ELR (cell line): ENCODE measurements at regions not wholly inside any gene's neighbourhood (a gene's known extent, or its start where the extent isn't known, plus 50 kb on each side); places are given as distances from the start of the nearest gene placed in this dataset.
"Not testable (repeated sequence)": the region's sequence is repeated elsewhere in the genome, so short reads cannot be mapped to it uniquely, and the experiment has no call there.

Experiments used
- DNase-seq: peaks from one replicate; pipeline ENCODE4 v3.0.0-alpha.2; 2015; ENCODE audit warnings: low read depth

DNA sequence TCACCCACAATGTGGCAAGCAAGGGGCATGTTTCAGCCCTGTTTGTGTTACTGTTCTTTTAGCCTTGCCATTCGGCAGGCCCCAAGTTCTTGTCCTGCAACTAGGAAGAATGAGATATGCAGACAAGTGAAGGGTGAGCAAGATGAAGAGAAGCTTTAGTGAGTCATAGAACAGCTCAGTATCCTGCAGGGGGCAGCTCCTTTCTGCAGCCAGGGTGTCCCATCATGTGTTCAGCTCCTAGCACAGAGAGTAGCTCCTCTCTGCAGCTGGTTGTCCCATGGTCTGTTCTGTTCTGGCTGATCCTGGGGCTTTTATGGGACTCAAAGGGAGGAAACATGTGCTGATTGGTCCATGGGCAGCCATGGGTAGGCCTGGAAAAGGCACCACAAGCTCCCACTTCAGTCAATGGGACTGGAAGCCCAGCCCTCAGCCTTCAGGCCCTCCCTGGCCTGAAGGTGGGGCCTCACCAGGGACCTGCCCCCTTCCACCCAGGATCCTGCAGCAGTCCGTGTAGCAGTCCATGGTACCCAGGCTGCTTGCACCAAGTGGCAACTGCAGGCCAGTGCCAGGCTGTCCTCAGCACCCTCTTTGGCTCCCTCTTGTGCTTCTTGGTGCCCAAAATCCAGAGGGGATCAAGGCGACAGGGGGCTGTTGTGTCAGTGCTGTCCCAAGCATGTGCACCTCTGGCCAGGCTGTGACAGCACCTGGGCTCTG is 326.4 kb downstream of the NR4A2 start:
- no peak for DNase-seq

DNA sequence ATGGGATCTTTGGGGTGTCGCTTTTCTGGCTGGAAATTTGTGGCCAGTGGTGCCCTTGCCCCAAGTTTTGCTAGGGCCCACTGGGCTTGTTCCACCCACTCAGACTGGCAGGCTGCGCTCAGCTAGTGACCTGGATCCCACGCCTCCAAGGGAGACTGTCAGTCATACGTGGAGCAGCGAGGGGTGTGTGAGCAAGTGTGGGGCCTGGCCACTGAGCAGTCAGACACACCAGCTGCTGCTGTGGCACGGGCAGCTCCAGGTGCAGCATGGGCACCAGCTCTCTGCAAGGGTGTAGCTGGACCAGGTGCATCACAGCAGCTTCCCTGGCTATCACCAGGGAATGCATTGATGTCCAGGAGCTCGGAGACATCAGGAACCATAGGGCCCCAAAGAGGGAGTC is 327.0 kb downstream of the NR4A2 start:
- no peak for DNase-seq

DNA sequence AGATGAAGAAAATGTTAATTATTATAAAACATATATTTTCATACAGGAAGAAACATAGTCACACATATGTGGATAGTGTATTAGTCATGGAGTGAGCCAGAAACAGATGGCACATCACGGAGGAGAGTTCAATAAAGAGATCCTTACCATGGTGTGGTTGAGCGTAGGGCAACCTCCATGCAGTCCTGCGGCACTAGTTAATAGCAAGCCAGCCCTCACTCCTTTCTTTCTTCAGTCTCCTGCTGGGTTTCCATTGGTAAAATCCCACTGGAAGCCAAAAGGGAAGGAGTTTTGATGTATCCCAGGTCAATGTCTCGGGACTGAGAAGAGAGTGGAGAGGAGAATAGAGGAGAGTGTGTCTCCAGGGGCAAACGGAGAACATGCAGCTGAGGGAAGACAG is 328.1 kb downstream of the NR4A2 start:
- DNase-seq, result no peak

DNA sequence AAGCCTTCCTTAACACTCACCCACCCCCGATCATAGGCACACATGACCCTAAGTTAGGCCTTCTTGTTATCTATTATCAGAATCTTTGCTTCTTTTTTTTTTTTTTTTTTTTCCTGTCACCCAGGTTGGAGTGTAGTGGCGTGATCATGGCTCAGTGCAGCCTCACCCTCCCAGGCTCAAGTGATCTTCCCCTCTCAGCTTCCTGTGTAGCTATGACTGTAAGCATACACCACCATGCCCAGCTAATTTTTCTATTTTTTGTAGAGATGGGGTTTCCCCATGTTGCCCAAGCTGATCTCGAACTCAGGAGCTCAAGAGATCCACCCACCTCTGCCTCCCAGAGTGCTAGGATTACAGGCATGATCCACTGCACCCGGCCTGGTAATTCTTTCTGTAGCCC is 328.7 kb downstream of the NR4A2 start:
- no peak for DNase-seq

DNA sequence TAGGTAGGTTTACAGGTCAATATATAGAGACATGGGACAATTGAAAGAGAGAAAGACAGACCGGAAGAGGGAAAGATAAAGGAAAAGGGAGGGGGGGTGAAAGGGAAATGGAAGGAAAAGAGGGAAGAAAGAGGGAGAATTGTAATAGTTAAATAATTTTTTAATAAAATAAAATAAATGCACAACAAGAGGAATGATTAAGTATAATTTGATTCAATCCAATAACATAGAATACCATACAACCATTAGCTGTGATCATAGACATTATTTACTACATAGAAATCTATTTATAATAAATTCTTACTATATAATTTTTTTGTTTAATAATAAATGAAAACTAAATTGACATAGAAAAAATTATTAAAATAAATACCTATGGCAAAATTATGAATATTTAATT is 330.7 kb downstream of the NR4A2 start:
- DNase-seq, result no peak

DNA sequence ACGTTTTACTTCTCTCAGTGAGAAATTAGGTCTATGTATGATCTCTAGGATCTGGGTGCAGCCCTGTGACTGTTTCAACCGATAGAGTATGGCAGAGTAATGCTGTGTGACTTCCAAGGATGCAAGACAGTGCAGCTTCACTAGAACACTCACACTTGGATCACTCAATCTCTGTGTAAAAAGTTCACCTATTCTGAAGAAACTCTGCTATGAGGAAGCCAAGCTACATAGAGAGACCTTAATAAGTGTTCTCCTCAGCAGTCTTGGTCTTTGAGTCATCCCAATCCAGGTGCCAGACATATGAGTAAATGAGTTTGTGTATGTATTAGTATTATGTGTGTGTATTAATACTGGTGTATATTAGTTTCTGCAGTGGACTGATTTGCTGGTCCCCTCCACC is 335.0 kb downstream of the NR4A2 start:
- no peak for DNase-seq

DNA sequence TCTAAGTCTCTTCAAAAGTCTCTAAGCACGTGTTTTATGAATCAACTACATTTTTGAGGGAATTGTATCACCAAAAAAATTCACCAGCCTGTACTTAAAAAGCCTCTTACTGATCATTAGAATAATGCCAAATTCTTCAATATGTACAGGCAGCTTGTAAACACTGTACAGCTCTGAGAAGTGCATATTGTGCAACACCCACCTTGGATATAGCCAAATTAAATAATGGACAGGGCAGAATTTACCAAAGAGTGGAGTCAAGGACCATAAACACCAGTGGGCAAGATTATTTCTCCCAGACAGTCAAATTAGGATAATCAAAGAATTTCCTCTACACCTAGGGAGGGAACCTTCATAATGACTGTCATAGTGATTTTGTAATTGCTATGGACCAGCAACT is 338.2 kb downstream of the NR4A2 start:
- DNase-seq, result no peak

DNA sequence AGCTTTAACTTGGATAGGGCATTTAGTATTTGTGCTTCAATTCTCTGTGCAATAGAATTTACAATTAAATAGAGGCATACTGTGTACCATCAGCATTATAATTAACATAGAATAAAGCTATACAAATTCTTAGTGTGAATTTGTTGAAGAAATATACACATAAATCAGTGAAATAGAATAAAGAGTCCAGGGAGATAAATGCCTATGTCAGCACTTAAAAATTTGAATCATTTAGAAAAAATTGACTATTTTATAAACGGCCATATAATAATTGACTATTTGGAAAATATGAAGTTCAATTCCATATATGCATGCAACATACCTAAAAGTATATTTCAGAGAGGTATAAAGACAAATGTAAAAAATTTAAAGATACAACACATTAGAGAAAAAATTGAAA is 348.7 kb downstream of the NR4A2 start:
- DNase-seq, result no peak

DNA sequence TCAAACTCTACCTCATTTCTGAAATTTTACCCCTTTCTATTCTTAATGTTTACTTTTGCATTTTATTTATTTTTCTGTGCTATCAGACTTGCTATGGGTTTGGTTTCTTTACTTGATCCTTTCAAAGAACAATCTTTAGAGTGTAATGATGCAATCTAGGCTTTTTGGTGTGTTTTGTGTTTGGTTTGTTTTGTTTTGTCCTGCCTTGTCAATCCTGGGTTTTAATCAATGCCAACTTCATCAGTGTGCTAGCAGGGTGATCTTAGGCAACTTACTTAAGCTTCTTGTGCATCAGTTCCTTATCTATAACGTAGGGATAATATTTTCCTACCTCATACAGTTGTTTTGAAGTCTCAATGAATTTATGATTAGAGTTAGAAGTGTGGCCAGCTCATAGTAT is 350.4 kb downstream of the NR4A2 start:
- no peak for DNase-seq

DNA sequence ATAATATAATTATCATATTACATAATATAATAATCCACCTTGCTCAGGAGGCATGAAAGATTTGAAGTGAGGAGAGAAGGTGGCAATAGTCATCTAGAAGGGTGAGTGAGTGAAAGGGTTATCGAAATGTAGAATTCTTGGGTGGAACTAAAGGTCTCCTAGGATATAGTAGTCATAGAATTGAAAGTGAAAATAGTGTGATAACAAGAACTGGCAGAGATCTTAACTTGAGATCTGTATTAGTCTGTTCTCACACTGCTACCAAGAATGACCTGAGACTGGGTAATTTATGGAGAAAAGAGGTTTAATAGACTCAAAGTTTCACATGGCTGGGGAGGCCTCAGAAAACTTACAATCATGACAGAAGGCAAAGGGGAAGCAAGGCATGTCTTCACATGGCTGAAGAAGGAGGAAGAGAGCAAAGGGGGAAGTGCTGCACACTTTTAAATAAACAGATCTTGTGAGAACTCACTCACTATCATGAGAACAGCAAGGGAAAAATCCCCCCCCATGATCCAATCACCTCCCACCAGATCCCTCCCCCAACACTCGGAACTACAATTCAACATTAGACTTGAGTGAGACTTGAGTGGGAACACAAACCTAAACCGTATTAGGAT is 351.5 kb downstream of the NR4A2 start:
- DNase-seq, result no peak

DNA sequence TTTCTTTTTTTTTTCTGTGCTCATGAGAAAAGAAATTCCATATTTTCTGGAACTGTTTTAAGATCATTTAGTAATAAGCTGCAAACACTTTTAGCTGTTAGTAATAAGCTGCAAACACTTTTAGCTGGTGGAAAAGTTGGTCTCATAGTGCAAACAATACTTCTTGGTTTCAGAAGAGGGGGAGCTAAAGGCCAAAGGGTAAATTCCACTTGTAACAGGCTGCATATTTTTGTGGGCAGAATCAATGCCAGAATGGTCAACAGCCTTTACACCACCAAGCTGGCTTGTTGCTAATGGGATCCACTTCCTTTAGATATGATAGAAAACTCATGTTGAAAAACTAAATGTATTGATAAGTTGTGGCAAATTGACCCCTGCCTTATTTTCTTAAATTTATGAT is 356.8 kb downstream of the NR4A2 start:
- no peak for DNase-seq

DNA sequence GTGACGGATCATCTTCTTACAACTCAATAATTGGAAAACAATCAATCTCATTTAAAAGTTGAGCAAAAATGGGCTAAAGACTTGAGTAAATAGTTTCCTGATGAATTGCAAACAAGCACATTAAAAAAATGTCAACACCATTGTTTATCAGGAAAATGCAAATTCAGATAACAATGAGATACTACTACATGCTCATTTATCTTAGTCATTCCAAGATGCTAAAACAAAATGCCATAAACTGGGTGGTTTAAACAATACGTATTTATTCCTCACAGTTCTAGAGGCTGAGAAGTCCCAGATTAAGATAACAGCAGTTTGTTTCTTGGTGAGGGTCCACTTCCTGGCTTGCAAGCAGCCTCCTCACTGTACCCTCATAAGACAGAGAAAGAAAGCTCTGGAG is 359.6 kb downstream of the NR4A2 start:
- DNase-seq, result no peak

DNA sequence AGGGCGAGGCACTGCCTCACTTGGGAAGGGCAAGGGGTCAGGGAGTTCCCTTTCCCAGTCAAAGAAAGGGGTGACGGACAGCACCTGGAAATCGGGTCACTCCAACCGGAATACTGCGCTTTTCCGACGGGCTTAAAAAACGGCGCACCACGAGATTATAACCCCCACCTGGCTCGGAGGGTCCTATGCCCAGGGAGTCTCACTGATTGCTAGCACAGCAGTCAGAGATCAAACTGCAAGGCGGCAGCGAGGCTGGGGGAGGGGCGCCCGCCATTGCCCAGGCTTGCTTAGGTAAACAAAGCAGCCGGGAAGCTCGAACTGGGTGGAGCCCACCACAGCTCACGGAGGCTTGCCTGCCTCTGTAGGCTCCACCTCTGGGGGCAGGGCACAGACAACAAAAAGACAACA is 366.5 kb downstream of the NR4A2 start:
- not testable (repeated sequence) for DNase-seq

DNA sequence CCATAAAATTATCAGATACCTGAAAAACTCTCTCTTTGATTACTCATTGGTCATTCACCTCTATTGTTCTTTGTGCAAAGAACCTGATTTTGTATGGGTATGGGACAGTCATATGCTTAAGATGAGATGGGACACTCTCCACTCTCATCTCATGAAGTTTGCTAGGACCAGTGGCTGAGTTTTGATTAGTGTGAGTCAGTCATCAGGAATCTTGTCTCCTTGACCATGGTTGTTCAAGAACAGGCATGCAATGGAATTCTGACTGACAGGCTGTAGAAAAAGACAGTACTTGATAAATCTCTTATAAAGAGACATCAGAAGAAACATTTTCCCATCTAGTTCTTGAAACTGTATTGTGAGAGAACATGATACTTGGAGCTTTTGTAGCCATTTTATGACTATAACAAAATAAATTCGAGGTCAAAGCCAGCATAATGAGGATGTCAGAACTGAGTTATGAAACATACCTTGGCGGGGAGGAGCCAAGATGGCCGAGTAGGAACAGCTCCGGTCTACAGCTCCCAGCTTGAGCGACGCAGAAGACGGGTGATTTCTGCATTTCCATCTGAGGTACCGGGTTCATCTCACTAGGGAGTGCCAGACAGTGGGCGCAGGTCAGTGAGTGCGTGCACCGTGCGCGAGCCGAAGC is 367.0 kb downstream of the NR4A2 start:
- no peak for DNase-seq

DNA sequence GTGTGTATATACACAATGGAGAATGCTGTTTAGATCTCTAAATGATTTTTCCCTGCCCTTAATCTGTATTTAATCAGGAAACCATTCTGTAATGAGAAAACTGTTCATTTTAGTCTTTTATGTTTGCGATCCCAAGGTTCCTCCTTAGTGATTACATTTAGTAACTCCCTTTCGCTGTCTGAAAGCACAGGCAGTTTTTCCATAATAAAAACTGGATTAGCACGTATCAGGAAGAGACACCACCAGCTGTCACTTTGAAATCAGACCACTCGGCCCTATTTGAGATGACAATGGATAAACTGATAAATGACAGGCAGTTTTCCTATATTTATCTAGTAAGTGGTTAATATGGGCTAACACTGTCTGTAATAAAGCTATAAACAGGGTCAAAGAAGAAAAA is 370.9 kb downstream of the NR4A2 start:
- no peak for DNase-seq

DNA sequence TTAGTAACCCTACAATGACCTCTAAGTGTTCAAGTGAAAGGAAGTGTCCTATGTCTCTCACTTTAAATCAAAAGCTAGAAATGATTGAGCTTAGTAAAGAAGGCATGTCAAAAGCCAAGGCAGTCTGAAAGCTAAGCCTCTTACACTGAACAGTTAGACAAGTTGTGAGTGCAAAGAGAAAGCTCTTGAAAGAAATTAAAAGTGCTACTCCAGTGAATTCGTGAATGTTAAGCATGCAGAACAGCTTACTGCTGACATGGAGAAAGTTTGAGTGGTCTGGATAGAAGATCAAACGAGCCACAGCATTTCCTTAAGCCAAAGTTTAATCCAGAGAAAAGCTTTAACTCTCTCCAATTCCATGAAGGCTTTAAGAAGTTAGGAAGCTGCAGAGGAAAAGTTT is 373.7 kb downstream of the NR4A2 start:
- DNase-seq, result no peak

DNA sequence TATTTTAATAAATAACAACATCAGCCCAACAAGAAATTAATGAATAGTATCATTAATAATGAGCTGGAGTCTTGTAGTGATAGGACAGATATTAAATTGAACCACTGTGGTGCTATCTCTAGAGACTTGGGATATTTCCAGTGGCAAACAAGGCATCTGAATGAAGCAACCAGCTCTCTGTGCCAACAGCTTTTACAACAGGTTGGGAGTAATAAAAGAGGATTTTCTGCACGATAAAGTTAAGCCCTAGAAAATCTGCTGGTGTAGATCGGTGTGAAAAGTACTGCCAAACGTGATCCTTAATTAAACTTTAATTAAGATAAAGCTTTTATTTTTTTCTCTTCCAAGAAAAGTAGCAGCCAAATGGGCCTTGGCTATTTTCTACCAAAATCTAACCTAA is 385.5 kb downstream of the NR4A2 start:
- no peak for DNase-seq

DNA sequence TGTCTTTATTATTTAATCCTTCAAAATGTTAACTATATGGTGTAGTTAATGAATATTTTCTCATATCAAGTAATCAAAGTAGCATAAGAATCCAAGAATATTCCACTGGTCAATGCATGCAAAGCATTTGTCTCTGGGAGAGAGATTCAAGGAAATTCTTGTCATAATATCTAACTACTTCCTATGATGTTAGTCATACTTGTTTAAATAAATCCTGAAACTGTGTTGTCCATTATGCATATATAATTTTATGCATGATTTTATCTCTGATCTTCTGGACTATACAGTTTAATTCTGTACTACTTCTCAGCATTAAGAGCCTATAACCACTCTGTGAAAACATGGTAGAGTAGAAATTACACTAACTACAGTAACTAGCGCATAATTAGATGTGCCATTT is 388.3 kb downstream of the NR4A2 start:
- DNase-seq, result no peak

DNA sequence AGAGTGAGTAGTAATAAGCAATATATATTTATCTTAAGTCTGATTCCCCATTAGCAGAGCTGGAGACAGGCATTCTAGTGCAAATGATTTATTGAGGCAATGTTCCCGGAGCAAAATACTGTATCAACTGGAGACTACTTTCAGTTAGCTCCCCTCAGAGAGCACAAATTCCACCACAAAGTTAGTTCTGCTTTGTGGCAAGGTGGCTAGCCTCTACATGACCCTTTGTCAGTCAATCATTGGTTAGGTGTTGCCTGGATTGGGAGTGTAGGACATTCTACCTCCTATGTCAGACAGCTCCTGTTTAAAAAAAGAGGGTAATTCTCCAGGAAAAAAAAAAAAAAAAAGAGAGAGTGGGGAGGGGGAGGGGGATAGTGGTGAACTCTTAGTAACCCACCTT is 402.2 kb downstream of the NR4A2 start:
- DNase-seq, result no peak

DNA sequence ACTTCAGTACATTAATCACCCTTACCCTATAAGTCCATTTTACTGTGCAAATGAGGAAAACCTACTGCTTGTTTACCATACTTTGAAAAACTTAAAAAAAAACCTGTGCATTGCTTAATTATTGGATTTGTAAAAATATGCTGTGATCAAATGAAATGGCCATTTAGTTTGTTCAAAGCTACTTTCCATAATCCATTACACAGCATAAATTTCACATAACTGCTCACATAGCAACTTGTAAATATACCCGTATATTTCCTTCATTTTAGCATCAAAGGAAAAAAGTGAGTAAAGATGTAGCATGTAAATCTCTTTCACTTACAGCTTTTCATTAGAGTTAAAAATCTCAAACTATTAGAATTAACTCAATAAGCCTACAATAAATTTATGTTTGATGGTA is 415.1 kb downstream of the NR4A2 start:
- no peak for DNase-seq

DNA sequence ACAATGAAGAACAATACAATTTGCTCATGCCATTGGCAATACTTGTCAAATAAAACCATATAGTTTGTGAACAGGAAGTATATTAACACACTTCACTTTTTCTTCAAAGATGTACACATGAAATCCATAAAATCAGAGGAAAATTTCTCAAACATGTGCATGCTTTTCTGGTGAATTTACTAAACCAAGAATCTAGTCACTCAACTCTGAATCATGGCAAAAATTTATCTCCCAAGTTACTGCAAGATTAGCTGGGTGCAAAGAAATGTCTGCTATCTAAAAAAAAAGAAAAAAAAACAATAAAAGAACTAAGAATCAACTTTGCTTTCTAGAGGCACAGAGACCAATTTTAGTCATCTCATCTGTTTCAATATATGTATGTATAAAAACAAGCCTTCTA is 419.2 kb downstream of the NR4A2 start:
- DNase-seq, result no peak

DNA sequence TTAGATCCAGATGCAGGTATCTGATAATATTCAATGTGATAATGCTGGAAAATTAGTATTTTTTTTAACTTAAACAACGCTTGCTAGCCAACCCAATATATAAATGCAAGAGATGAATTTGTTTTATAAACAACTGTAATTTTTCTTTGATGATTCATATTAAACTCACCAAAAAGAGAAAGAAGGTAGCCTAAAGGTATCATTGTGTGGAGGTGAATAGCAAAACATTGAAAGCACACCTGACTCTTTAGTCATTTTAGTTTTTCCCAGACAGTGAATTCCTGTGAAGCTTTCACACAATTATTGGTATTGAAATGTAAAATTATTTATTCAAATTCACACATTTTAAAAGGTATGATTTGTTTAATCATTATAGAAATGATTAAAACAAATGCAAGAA is 424.0 kb downstream of the NR4A2 start:
- no peak for DNase-seq

DNA sequence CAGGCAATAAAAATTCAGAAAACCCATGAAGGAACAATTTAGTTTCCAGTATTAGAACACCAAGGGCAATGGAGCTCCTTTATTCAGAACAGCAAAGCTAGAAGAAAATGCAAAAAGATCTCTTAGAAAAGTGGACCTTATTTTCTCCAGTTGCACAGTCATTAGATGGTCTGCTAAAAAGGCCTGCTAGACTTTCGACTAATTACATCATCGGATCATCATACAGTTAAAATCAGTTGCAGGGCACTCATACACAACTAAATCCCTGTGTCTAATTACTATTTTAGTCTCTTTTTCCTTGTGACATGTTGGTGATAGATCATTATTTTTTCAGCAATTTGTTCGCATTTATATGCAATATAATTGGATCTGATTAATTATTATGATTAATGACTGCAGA is 425.3 kb downstream of the NR4A2 start:
- no peak for DNase-seq

DNA sequence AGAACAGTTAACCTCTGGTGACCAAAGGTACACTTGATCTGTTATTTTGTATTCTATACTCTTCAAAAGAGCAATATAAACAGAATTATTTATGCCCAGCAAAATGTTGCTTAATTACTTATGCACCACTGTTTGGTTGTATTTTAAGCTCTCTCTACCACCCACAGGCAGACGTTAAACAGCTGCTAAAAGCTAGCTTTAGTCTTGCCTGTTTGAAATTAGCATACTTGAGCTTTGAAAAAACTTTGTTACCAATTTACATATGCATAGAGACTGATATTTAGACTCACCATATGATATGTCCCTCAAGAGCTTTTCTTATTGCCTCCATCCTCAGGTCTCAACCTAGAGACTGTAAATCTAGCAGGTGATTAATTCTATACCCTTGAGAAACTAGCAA is 426.9 kb downstream of the NR4A2 start:
- DNase-seq, result no peak
